ENCODE measurements at regions not wholly inside any gene's neighbourhood (a gene's known extent, or its start where the extent isn't known, plus 50 kb on each side); places are given as distances from the start of the nearest gene placed in this dataset.
"Not testable (repeated sequence)": the region's sequence is repeated elsewhere in the genome, so short reads cannot be mapped to it uniquely, and the experiment has no call there.

- H3K36me3 ChIP-seq (ENCODE audit: control insufficient read depth, insufficient read depth, low read length): no peaks in the 10 kb centered on the region
- no peak overlapping the region for H3K4me3 ChIP-seq (ENCODE audit: insufficient read depth, low read depth, low read length)
- no peaks in the 10 kb centered on the region for H3K4me1 ChIP-seq (ENCODE audit: control insufficient read depth, insufficient read depth, low read length)
These were observed 960.3 kb upstream of the SLC39A10 start for GRCh38 chr2:194696690-194697089.

GRCh38 chr2:194686569-194686968 is 970.5 kb upstream of the SLC39A10 start:
- no peak overlapping the region for H3K4me3 ChIP-seq (ENCODE audit: insufficient read depth, low read depth, low read length)
- WGBS, 2 experiments: 85 to 98% methylated on average over 1 to 3 of the region's 3 CpGs
- no peaks in the 10 kb centered on the region for H3K9me3 ChIP-seq (ENCODE audit: control insufficient read depth, low read length)
- no peaks in the 10 kb centered on the region for H3K36me3 ChIP-seq (ENCODE audit: control insufficient read depth, insufficient read depth, low read length)
- no peaks in the 10 kb centered on the region for H3K4me1 ChIP-seq (ENCODE audit: control insufficient read depth, insufficient read depth, low read length)
- H3K27ac ChIP-seq (ENCODE audit: insufficient read depth, low read depth, low read length, poor library complexity, severe bottlenecking): no peak overlapping the region
- no peaks in the 10 kb centered on the region for H3K27me3 ChIP-seq (ENCODE audit: control insufficient read depth, insufficient read depth, low read length, poor library complexity, severe bottlenecking)

More at GRCh38 chr2:194696690-194697089, 960.3 kb upstream of the SLC39A10 start:
- Histone ChIP-seq H3K27ac (ENCODE audit: insufficient read depth, low read depth, low read length, poor library complexity, severe bottlenecking) (no peak overlapping the region), H3K9me3 (ENCODE audit: control insufficient read depth, low read length) (no peaks in the 10 kb centered on the region), H3K27me3 (ENCODE audit: control insufficient read depth, insufficient read depth, low read length, poor library complexity, severe bottlenecking) (no peaks in the 10 kb centered on the region)

GRCh38 chr2:194674043-194674442 is 983.0 kb upstream of the SLC39A10 start:
- no peak overlapping the region for H3K27ac ChIP-seq (ENCODE audit: insufficient read depth, low read depth, low read length, poor library complexity, severe bottlenecking)
- no peak overlapping the region for H3K4me3 ChIP-seq (ENCODE audit: insufficient read depth, low read depth, low read length)
- H3K4me1 ChIP-seq (ENCODE audit: control insufficient read depth, insufficient read depth, low read length): no peaks in the 10 kb centered on the region
- H3K36me3 ChIP-seq (ENCODE audit: control insufficient read depth, insufficient read depth, low read length): no peaks in the 10 kb centered on the region
- H3K9me3 ChIP-seq (ENCODE audit: control insufficient read depth, low read length): no peaks in the 10 kb centered on the region
- 100% methylated on average over 1 of the region's 1 CpG for WGBS, 2 experiments
- no peaks in the 10 kb centered on the region for H3K27me3 ChIP-seq (ENCODE audit: control insufficient read depth, insufficient read depth, low read length, poor library complexity, severe bottlenecking)

- Histone ChIP-seq H3K27ac (ENCODE audit: insufficient read depth, low read depth, low read length, poor library complexity, severe bottlenecking) (no peak overlapping the region), H3K9me3 (ENCODE audit: control insufficient read depth, low read length) (no peaks in the 10 kb centered on the region), H3K4me3 (ENCODE audit: insufficient read depth, low read depth, low read length) (no peak overlapping the region), H3K36me3 (ENCODE audit: control insufficient read depth, insufficient read depth, low read length) (no peaks in the 10 kb centered on the region), H3K27me3 (ENCODE audit: control insufficient read depth, insufficient read depth, low read length, poor library complexity, severe bottlenecking) (no peaks in the 10 kb centered on the region), H3K4me1 (ENCODE audit: control insufficient read depth, insufficient read depth, low read length) (no peaks in the 10 kb centered on the region)
- WGBS, 2 experiments: 88 to 90% methylated on average over 2 of the region's 3 CpGs
These were observed 984.0 kb upstream of the SLC39A10 start for GRCh38 chr2:194672994-194673393.

- no peak overlapping the region for H3K27ac ChIP-seq (ENCODE audit: insufficient read depth, low read depth, low read length, poor library complexity, severe bottlenecking)
- no peaks in the 10 kb centered on the region for H3K9me3 ChIP-seq (ENCODE audit: control insufficient read depth, low read length)
- H3K36me3 ChIP-seq (ENCODE audit: control insufficient read depth, insufficient read depth, low read length): no peaks in the 10 kb centered on the region
- H3K4me1 ChIP-seq (ENCODE audit: control insufficient read depth, insufficient read depth, low read length): no peaks in the 10 kb centered on the region
- H3K27me3 ChIP-seq (ENCODE audit: control insufficient read depth, insufficient read depth, low read length, poor library complexity, severe bottlenecking): no peaks in the 10 kb centered on the region
- WGBS, 2 experiments: 88 to 95% methylated on average over 1 to 2 of the region's 2 CpGs
- H3K4me3 ChIP-seq (ENCODE audit: insufficient read depth, low read depth, low read length): no peak overlapping the region
These were observed 995.6 kb upstream of the SLC39A10 start for GRCh38 chr2:194661431-194661830.

- H3K27me3 ChIP-seq (ENCODE audit: control insufficient read depth, insufficient read depth, low read length, poor library complexity, severe bottlenecking); H3K36me3 ChIP-seq (ENCODE audit: control insufficient read depth, insufficient read depth, low read length); H3K9me3 ChIP-seq (ENCODE audit: control insufficient read depth, low read length); H3K4me1 ChIP-seq (ENCODE audit: control insufficient read depth, insufficient read depth, low read length); H3K4me3 ChIP-seq (ENCODE audit: insufficient read depth, low read depth, low read length); H3K27ac ChIP-seq (ENCODE audit: insufficient read depth, low read depth, low read length, poor library complexity, severe bottlenecking): not testable (repeated sequence)
- 90 to 93% methylated on average over 9 of the region's 9 CpGs for WGBS, 2 experiments
These were observed 1018.0 kb upstream of the SLC39A10 start for GRCh38 chr2:194639057-194639456.

- WGBS, 2 experiments: 86 to 93% methylated on average over 6 of the region's 6 CpGs
- no peaks in the 10 kb centered on the region for H3K36me3 ChIP-seq (ENCODE audit: control insufficient read depth, insufficient read depth, low read length)
- H3K4me3 ChIP-seq (ENCODE audit: insufficient read depth, low read depth, low read length): no peak overlapping the region
- H3K27ac ChIP-seq (ENCODE audit: insufficient read depth, low read depth, low read length, poor library complexity, severe bottlenecking): no peak overlapping the region
- no peaks in the 10 kb centered on the region for H3K9me3 ChIP-seq (ENCODE audit: control insufficient read depth, low read length)
- H3K4me1 ChIP-seq (ENCODE audit: control insufficient read depth, insufficient read depth, low read length): no peaks in the 10 kb centered on the region
- H3K27me3 ChIP-seq (ENCODE audit: control insufficient read depth, insufficient read depth, low read length, poor library complexity, severe bottlenecking): no peaks in the 10 kb centered on the region
These were observed 1035.1 kb upstream of the SLC39A10 start for GRCh38 chr2:194621945-194622344.

- Histone ChIP-seq H3K27ac (ENCODE audit: insufficient read depth, low read depth, low read length, poor library complexity, severe bottlenecking) (no peak overlapping the region), H3K27me3 (ENCODE audit: control insufficient read depth, insufficient read depth, low read length, poor library complexity, severe bottlenecking) (no peaks in the 10 kb centered on the region), H3K4me1 (ENCODE audit: control insufficient read depth, insufficient read depth, low read length) (no peaks in the 10 kb centered on the region), H3K4me3 (ENCODE audit: insufficient read depth, low read depth, low read length) (no peak overlapping the region), H3K9me3 (ENCODE audit: control insufficient read depth, low read length) (no peaks in the 10 kb centered on the region), H3K36me3 (ENCODE audit: control insufficient read depth, insufficient read depth, low read length) (no peaks in the 10 kb centered on the region)
These were observed 1037.7 kb upstream of the SLC39A10 start for GRCh38 chr2:194619366-194619765.

GRCh38 chr2:194618432-194618831 is 1038.6 kb upstream of the SLC39A10 start:
- Histone ChIP-seq H3K27me3 (ENCODE audit: control insufficient read depth, insufficient read depth, low read length, poor library complexity, severe bottlenecking) (no peaks in the 10 kb centered on the region), H3K4me1 (ENCODE audit: control insufficient read depth, insufficient read depth, low read length) (no peaks in the 10 kb centered on the region), H3K9me3 (ENCODE audit: control insufficient read depth, low read length) (no peaks in the 10 kb centered on the region), H3K36me3 (ENCODE audit: control insufficient read depth, insufficient read depth, low read length) (no peaks in the 10 kb centered on the region), H3K27ac (ENCODE audit: insufficient read depth, low read depth, low read length, poor library complexity, severe bottlenecking) (no peak overlapping the region), H3K4me3 (ENCODE audit: insufficient read depth, low read depth, low read length) (no peak overlapping the region)

GRCh38 chr2:194616334-194616733 is 1040.7 kb upstream of the SLC39A10 start:
- 84 to 89% methylated on average over 1 of the region's 1 CpG for WGBS, 2 experiments

GRCh38 chr2:194610297-194610696 is 1046.7 kb upstream of the SLC39A10 start:
- H3K4me3 ChIP-seq (ENCODE audit: insufficient read depth, low read depth, low read length): no peak overlapping the region
- H3K36me3 ChIP-seq (ENCODE audit: control insufficient read depth, insufficient read depth, low read length): no peaks in the 10 kb centered on the region
- no peaks in the 10 kb centered on the region for H3K4me1 ChIP-seq (ENCODE audit: control insufficient read depth, insufficient read depth, low read length)
- H3K27ac ChIP-seq (ENCODE audit: insufficient read depth, low read depth, low read length, poor library complexity, severe bottlenecking): no peak overlapping the region
- H3K27me3 ChIP-seq (ENCODE audit: control insufficient read depth, insufficient read depth, low read length, poor library complexity, severe bottlenecking): no peaks in the 10 kb centered on the region
- peaks cover 2% of the 10 kb centered on the region for H3K9me3 ChIP-seq (ENCODE audit: control insufficient read depth, low read length)

More at GRCh38 chr2:194616334-194616733, 1040.7 kb upstream of the SLC39A10 start:
- H3K27me3 ChIP-seq (ENCODE audit: control insufficient read depth, insufficient read depth, low read length, poor library complexity, severe bottlenecking): no peaks in the 10 kb centered on the region
- no peaks in the 10 kb centered on the region for H3K36me3 ChIP-seq (ENCODE audit: control insufficient read depth, insufficient read depth, low read length)
- no peaks in the 10 kb centered on the region for H3K9me3 ChIP-seq (ENCODE audit: control insufficient read depth, low read length)
- no peak overlapping the region for H3K4me3 ChIP-seq (ENCODE audit: insufficient read depth, low read depth, low read length)
- no peak overlapping the region for H3K27ac ChIP-seq (ENCODE audit: insufficient read depth, low read depth, low read length, poor library complexity, severe bottlenecking)
- no peaks in the 10 kb centered on the region for H3K4me1 ChIP-seq (ENCODE audit: control insufficient read depth, insufficient read depth, low read length)
